Neural progenitor cell (in vitro differentiated cells): ENCODE measurements at regions not wholly inside any gene's neighbourhood (a gene's known extent, or its start where the extent isn't known, plus 50 kb on each side); places are given as distances from the start of the nearest gene placed in this dataset.

Experiments
- CTCF ChIP-seq: fragments of 200-600 bp; sonication (generic); IDR thresholded peaks from 2 replicates; pipeline ENCODE4 v1.5.1; 2017; ENCODE audit warnings: antibody characterized with exemption, mild to moderate bottlenecking
- EZH2 ChIP-seq: fragments of 200-600 bp; sonication (generic); IDR thresholded peaks from 2 replicates; pipeline ENCODE4 v1.6.1; 2017; ENCODE audit warnings: antibody characterized with exemption, mild to moderate bottlenecking, moderate library complexity
- EZH2phosphoT487 ChIP-seq: fragments of 200-600 bp; sonication (generic); IDR thresholded peaks from 2 replicates; pipeline ENCODE4 v1.6.1; 2017; ENCODE audit warnings: antibody characterized with exemption

- TF ChIP-seq CTCF (no peak), EZH2 (no peak), EZH2phosphoT487 (no peak)
These were observed 83.3 kb upstream of the PRDM11 start for GRCh38 chr11:45062974-45063635.
